Activated B cell treated with CpG ODN at 0.5 μM for 24 hours (primary cell): ENCODE measurements at regions not wholly inside any gene's neighbourhood (a gene's known extent, or its start where the extent isn't known, plus 50 kb on each side); places are given as distances from the start of the nearest gene placed in this dataset.

Source experiments
- ATAC-seq: fragments of 200-7000 bp; cut with Tn5 transposase; one replicate; pipeline ENCODE4 v1.10.0; 2021; ENCODE audit warnings: low read depth, mild to moderate bottlenecking, moderate library complexity
- CTCF ChIA-PET: fragments of 350-600 bp; sonication (Branson Sonifier 250); formaldehyde crosslinking; loops from one replicate; lab custom pipeline; 2021; ENCODE audit warnings: antibody characterized with exemption; lab: Charles Lee
- POLR2A ChIA-PET: fragments of 350-600 bp; sonication (Branson Sonifier 250); formaldehyde crosslinking; loops from one replicate; lab custom pipeline; 2021; ENCODE audit warnings: antibody characterized with exemption; lab: Charles Lee
- DNase-seq: peaks from one replicate; pipeline ENCODE4 v3.0.0; 2022
- H3K27ac Mint-ChIP-seq: one replicate; pipeline ENCODE4 v1.8.0; 2020; ENCODE audit warnings: mixed read lengths
- H3K27me3 Mint-ChIP-seq: one replicate; pipeline ENCODE4 v1.8.0; 2021; ENCODE audit warnings: mixed read lengths
- H3K36me3 Mint-ChIP-seq: one replicate; pipeline ENCODE4 v1.8.0; 2021; ENCODE audit warnings: low read depth, mixed read lengths
- H3K4me1 Mint-ChIP-seq: one replicate; pipeline ENCODE4 v1.8.0; 2021; ENCODE audit warnings: mixed read lengths
- H3K4me3 Mint-ChIP-seq: one replicate; pipeline ENCODE4 v1.8.0; 2020; ENCODE audit warnings: mild to moderate bottlenecking, mixed read lengths
- H3K9me3 Mint-ChIP-seq: one replicate; pipeline ENCODE4 v1.8.0; 2020; ENCODE audit warnings: mixed read lengths
- intact Hi-C: fragments of 100-400 bp; cut with micrococcal nuclease; formaldehyde crosslinking; loops from one replicate; pipeline ENCODE4 v1.15.1; 2024
- TF ChIP-seq, protein P1 (sequence below): fragments of 200-600 bp; IDR thresholded peaks from one replicate; pipeline ENCODE4 v1.8.0; 2022; ENCODE audit warnings: antibody characterized with exemption, mild to moderate bottlenecking

GRCh38 chr10:106308284-106308683 lies 856.2 kb downstream of the SORCS1 start:
- ChIA-PET CTCF (no interaction called here), POLR2A (no interaction called here)
- H3K4me1 Mint-ChIP-seq, result no peaks in the 10 kb centered on the region

DNA sequence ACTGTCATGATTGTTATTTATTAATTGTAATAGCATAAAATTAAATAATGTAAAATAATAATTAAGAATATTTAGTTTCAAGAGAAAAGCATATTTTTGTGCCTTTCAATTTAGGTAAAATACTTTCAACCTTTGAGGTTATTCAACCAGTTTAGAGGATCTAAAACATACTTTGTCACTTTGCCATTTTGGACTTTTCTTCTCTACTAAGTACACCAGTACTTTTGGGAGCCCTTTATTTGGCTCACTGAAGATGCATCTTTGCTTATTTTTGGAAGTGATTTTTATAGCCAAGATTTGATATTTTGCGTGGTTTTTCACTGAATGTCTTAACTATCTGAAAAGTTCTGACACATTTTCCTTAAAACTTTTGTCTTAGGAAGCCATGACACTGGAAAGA lies 860.5 kb downstream of the SORCS1 start:
- Mint-ChIP-seq H3K4me1 (no peaks in the 10 kb centered on the region), H3K9me3 (no peaks in the 10 kb centered on the region), H3K27ac (no peak overlapping the region), H3K27me3 (no peaks in the 10 kb centered on the region), H3K4me3 (no peak overlapping the region), H3K36me3 (no peaks in the 10 kb centered on the region)
- TF ChIP-seq, protein P1, sequence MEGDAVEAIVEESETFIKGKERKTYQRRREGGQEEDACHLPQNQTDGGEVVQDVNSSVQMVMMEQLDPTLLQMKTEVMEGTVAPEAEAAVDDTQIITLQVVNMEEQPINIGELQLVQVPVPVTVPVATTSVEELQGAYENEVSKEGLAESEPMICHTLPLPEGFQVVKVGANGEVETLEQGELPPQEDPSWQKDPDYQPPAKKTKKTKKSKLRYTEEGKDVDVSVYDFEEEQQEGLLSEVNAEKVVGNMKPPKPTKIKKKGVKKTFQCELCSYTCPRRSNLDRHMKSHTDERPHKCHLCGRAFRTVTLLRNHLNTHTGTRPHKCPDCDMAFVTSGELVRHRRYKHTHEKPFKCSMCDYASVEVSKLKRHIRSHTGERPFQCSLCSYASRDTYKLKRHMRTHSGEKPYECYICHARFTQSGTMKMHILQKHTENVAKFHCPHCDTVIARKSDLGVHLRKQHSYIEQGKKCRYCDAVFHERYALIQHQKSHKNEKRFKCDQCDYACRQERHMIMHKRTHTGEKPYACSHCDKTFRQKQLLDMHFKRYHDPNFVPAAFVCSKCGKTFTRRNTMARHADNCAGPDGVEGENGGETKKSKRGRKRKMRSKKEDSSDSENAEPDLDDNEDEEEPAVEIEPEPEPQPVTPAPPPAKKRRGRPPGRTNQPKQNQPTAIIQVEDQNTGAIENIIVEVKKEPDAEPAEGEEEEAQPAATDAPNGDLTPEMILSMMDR, result no peak
- CTCF ChIA-PET, result no interaction called here
- POLR2A ChIA-PET, result no interaction called here
- no peak for ATAC-seq
- no peak for DNase-seq
- intact Hi-C loops, result no loop called here

More at GRCh38 chr10:106308284-106308683, 856.2 kb downstream of the SORCS1 start:
- Mint-ChIP-seq H3K4me3 (no peak overlapping the region), H3K9me3 (no peaks in the 10 kb centered on the region), H3K36me3 (no peaks in the 10 kb centered on the region), H3K27ac (no peak overlapping the region), H3K27me3 (no peaks in the 10 kb centered on the region)
- DNase-seq (no peak), ATAC-seq (no peak)
- intact Hi-C loops, result no loop called here
- TF ChIP-seq, protein P1, result no peak

GRCh38 chr10:106302961-106303360 lies 861.5 kb downstream of the SORCS1 start:
- CTCF ChIA-PET, result no interaction called here
- intact Hi-C loops, result no loop called here
- POLR2A ChIA-PET, result no interaction called here
- TF ChIP-seq, protein P1, result no peak
- Mint-ChIP-seq H3K9me3 (no peaks in the 10 kb centered on the region), H3K36me3 (no peaks in the 10 kb centered on the region), H3K27me3 (no peaks in the 10 kb centered on the region), H3K4me1 (no peaks in the 10 kb centered on the region), H3K27ac (no peak overlapping the region), H3K4me3 (no peak overlapping the region)
- DNase-seq (no peak), ATAC-seq (no peak)

GRCh38 chr10:106301146-106301545 lies 863.4 kb downstream of the SORCS1 start:
- Mint-ChIP-seq H3K4me1 (no peaks in the 10 kb centered on the region), H3K27ac (no peak overlapping the region), H3K27me3 (no peaks in the 10 kb centered on the region), H3K36me3 (no peaks in the 10 kb centered on the region), H3K4me3 (no peak overlapping the region), H3K9me3 (peaks cover 2% of the 10 kb centered on the region)
- TF ChIP-seq, protein P1, result no peak
- POLR2A ChIA-PET, result no interaction called here
- intact Hi-C loops, result no loop called here
- DNase-seq (no peak), ATAC-seq (no peak)
- CTCF ChIA-PET, result no interaction called here

DNA sequence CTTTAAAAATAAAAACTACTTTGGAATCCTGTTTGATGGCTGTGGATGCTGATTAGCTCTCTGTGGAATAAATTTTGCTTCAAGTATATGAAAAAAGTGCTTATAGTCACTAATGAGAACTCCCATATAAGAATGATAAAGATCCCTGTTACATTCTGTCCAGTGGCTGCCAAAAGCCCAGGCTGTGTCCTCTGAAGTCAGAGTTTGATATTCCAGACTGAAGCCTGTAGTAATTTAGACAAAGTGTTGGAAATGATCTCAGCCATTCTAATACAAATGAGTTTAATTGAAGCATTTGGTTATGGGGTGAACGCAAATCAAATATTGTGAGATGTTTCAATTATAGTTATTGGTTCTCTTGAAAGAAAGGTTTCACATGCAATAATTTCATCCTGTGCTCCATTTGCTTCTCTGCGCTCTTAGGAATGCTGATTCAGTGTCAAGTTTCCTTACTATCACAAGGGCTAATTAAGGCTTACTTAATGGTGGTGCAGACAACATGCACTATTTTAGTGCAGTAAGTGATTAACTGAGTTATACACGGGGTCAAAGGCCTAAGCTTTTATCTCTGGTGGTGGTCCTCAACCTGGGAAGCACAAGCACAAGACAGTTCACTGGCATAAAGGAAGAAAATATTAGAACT lies 867.6 kb downstream of the SORCS1 start:
- no peak for ATAC-seq
- CTCF ChIA-PET, result no interaction called here
- no peaks in the 10 kb centered on the region for H3K36me3 Mint-ChIP-seq

More for the DNA sequence above, 867.6 kb downstream of the SORCS1 start:
- POLR2A ChIA-PET, result no interaction called here
- Mint-ChIP-seq H3K27ac (no peak overlapping the region), H3K27me3 (no peaks in the 10 kb centered on the region), H3K4me3 (no peak overlapping the region), H3K4me1 (no peaks in the 10 kb centered on the region), H3K9me3 (peaks cover 2% of the 10 kb centered on the region)
- intact Hi-C loops, result no loop called here
- TF ChIP-seq, protein P1, result no peak
- no peak for DNase-seq
